ENCODE measurements at regions not wholly inside any gene's neighbourhood (a gene's known extent, or its start where the extent isn't known, plus 50 kb on each side); places are given as distances from the start of the nearest gene placed in this dataset.

DNA sequence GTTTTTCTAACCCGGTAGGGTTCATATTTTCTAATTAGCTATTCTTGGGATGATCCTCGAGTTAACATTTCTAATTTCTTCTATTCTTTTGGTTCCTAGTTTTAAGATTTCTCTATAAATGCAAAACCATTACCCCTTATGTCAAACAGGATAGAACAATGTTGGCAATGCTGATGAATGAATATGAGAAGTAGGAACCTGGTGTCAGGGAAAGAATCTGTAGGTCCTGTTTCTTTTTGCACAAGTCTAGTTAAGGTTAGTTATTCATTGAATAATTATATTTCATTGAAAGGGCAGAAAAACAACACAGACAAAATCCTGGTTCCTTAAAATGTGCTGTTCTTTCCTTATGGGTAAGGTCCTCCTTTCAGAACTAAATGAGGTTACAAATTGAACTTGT is 766.4 kb upstream of the FAM98A start:
- no peak for DNase-seq (ENCODE audit: low read depth)
- TF ChIP-seq, protein P1, sequence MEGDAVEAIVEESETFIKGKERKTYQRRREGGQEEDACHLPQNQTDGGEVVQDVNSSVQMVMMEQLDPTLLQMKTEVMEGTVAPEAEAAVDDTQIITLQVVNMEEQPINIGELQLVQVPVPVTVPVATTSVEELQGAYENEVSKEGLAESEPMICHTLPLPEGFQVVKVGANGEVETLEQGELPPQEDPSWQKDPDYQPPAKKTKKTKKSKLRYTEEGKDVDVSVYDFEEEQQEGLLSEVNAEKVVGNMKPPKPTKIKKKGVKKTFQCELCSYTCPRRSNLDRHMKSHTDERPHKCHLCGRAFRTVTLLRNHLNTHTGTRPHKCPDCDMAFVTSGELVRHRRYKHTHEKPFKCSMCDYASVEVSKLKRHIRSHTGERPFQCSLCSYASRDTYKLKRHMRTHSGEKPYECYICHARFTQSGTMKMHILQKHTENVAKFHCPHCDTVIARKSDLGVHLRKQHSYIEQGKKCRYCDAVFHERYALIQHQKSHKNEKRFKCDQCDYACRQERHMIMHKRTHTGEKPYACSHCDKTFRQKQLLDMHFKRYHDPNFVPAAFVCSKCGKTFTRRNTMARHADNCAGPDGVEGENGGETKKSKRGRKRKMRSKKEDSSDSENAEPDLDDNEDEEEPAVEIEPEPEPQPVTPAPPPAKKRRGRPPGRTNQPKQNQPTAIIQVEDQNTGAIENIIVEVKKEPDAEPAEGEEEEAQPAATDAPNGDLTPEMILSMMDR (IDR thresholded peaks at IDR 0.05; ENCODE audit: control insufficient read depth, insufficient read depth, low read depth, low read length, missing control alignments) = no peak
- H3K4me3 ChIP-seq (ENCODE audit: control insufficient read depth, low read depth, low read length) = no peak overlapping the region

DNA sequence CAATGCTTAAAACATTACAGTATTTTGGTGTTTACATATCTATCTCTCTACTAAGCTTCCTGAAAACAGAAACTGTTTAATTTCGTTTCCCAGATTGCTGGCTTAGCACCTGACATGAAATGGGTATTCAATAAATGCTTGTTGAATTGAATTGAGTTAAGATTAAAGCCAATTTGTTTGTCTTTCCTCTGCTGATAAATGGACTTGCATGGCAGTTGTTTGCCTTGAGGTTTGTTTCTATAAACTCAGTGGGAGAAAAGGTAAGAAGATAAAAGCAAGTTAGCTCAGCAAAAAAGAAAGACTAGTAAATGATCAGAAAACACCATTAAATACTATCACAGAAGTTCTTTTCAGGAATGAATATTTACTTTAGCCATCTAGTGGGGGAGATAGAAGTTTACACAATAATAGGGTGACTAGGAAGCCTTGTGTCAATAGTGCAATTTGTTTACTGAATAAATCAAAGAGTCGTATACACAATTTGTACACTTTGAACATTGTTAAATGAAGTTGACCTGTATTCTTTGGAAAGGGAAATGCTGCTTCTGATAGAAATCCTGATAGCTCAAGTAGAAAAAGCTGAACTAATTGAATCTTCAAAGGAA is 754.5 kb upstream of the FAM98A start:
- no peak for DNase-seq (ENCODE audit: low read depth)
- TF ChIP-seq, protein P1 (IDR thresholded peaks at IDR 0.05; ENCODE audit: control insufficient read depth, insufficient read depth, low read depth, low read length, missing control alignments) = no peak

GRCh38 chr2:34349527-34349926 is 750.4 kb upstream of the FAM98A start:
- TF ChIP-seq, protein P1 (IDR thresholded peaks at IDR 0.05; ENCODE audit: control insufficient read depth, insufficient read depth, low read depth, low read length, missing control alignments) = no peak
- H3K4me3 ChIP-seq (ENCODE audit: control insufficient read depth, low read depth, low read length) = no peak overlapping the region
- no peak for DNase-seq (ENCODE audit: low read depth)

More for the DNA sequence above, 754.5 kb upstream of the FAM98A start:
- H3K4me3 ChIP-seq (ENCODE audit: control insufficient read depth, low read depth, low read length) = no peak overlapping the region

DNA sequence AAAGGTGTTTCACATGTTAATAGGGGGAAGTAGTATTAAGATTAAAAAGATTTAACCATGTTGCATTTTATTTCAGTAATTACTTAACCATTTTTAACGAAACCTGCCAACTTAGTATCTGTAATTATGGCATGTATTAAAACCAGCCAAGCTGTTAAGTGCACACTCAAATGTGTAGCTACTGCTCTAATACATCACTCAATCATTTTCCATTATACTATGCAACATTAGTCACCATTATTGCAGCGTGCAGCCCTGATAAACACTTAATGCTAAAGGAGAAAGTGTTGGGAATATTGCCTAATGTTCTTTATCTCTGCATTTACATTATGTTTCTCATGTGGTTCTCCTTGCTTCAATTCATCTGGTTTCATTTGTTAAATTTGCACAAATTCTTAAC is 745.9 kb upstream of the FAM98A start:
- H3K4me3 ChIP-seq (ENCODE audit: control insufficient read depth, low read depth, low read length) = no peak overlapping the region
- DNase-seq (ENCODE audit: low read depth) = no peak
- TF ChIP-seq, protein P1 (IDR thresholded peaks at IDR 0.05; ENCODE audit: control insufficient read depth, insufficient read depth, low read depth, low read length, missing control alignments) = no peak

DNA sequence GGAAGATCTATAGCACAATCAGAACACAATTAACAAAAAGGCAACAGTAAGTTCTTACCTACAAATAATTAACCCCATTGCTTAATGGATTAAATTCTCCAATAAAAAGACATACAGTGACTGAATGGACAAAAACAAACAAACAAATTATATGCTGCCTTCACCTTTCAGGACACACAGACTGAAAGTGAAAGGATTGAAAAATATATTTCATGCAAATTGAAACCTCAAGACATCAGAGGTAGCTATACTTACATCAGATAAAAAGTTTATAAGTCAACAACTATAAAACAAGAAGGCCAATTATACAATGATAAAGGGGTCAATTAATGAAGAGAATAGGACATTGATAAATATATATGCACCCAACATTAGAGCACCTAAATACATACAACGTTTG is 741.2 kb upstream of the FAM98A start:
- TF ChIP-seq, protein P1 (IDR thresholded peaks at IDR 0.05; ENCODE audit: control insufficient read depth, insufficient read depth, low read depth, low read length, missing control alignments) = no peak
- no peak overlapping the region for H3K4me3 ChIP-seq (ENCODE audit: control insufficient read depth, low read depth, low read length)
- no peak for DNase-seq (ENCODE audit: low read depth)

GRCh38 chr2:34337735-34338134 is 738.6 kb upstream of the FAM98A start:
- no peak overlapping the region for H3K4me3 ChIP-seq (ENCODE audit: control insufficient read depth, low read depth, low read length)
- DNase-seq (ENCODE audit: low read depth) = no peak
- TF ChIP-seq, protein P1 (IDR thresholded peaks at IDR 0.05; ENCODE audit: control insufficient read depth, insufficient read depth, low read depth, low read length, missing control alignments) = no peak
